ENCODE measurements at regions not wholly inside any gene's neighbourhood (a gene's known extent, or its start where the extent isn't known, plus 50 kb on each side); places are given as distances from the start of the nearest gene placed in this dataset.

DNA sequence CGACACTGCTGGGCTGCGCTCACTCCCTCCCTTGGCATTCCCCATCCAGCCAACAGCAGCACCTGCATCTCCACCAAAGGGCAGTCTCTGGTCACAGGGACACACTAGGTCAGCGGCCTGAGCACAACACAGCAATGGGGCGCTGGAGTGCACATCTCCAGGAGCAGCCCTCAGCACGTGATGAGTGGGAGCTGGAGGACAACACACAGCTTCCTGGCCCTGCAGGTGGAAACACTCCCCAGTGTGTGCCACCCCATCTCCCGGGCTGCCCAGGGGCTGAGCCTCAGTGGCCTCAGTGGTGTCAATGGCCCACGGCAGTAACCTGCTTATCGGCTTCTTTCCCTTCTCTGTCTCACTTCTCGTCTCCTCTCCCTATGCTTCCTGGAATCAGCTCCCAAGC lies 96.8 kb upstream of the VSTM2B start:
- TF ChIP-seq TCF7 (CRISPR knock-in tag; IDR thresholded peaks at IDR 0.05; ENCODE audit: low read depth) (no peak), CTCF (IDR thresholded peaks at IDR 0.05) (no peak)

Measured in WTC11 (cell line).